ENCODE measurements at regions not wholly inside any gene's neighbourhood (a gene's known extent, or its start where the extent isn't known, plus 50 kb on each side); places are given as distances from the start of the nearest gene placed in this dataset.

DNA sequence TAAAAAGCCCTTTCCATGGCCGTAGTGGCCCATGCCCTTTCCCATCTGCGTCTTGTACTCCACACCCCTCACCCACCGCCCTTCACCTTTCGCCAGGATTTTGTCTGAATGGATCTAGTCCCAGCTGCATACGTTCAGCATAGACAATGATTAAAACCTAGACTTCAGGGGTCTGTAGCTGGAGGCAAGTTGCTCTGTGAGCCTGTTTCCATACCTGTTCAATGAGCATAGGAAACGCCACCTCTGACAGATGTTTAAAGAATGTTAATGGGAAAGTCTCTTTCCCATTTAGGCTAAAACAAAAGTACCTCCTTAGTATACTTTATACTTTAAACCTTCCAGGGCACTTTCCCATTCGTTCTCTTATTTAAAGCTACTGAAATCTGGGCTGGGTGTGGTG lies 105.7 kb downstream of the SPRY4 start:
- intact Hi-C loops (cut with DNase I), result no loop called here
- TF ChIP-seq CTCF (IDR thresholded peaks at IDR 0.05), result no peak
- no peak for TF ChIP-seq POLR2A (IDR thresholded peaks at IDR 0.05)
- Histone ChIP-seq H3K27ac (no peak overlapping the region), H3K4me3 (no peak overlapping the region), H3K4me1 (replicated peaks in 1 of 2) (peaks cover 0 to 15% of the 10 kb centered on the region in 2 donors), H3K9me3 (replicated peaks in 1 of 3) (no peaks in the 10 kb centered on the region), H3K36me3 (replicated peaks in 1 of 2) (no peaks in the 10 kb centered on the region), H3K27me3 (no peaks in the 10 kb centered on the region)
- WGBS, 4 donors, result 90 to 94% (median 92%) methylated on average over 7 of the region's 7 CpGs
- DNase-seq, result no peak

- WGBS, 4 donors, result 92 to 99% (median 94%) methylated on average over 3 of the region's 3 CpGs
- Histone ChIP-seq H3K27ac (peak overlapping the region in 2 of 5 donors; percentile 30 to 79), H3K27me3 (no peaks in the 10 kb centered on the region), H3K4me3 (no peak overlapping the region), H3K4me1 (replicated peaks in 1 of 2) (peaks cover 0 to 9% of the 10 kb centered on the region in 2 donors), H3K36me3 (replicated peaks in 1 of 2) (no peaks in the 10 kb centered on the region), H3K9me3 (replicated peaks in 1 of 3) (no peaks in the 10 kb centered on the region)
- TF ChIP-seq POLR2A (IDR thresholded peaks at IDR 0.05), result no peak
- TF ChIP-seq CTCF (IDR thresholded peaks at IDR 0.05), result no peak
- DNase-seq, result no peak
- intact Hi-C loops (cut with DNase I), result no loop called here
Observed at GRCh38 chr5:142216931-142217330, 107.9 kb downstream of the SPRY4 start.

GRCh38 chr5:142215915-142216681 lies 107.5 kb downstream of the NDFIP1 start:
- H3K27me3 ChIP-seq, result no peaks in the 10 kb centered on the region
- H3K4me3 ChIP-seq, result no peak overlapping the region
- intact Hi-C loops (cut with DNase I), result no loop called here
- no peaks in the 10 kb centered on the region for H3K9me3 ChIP-seq (replicated peaks in 1 of 3)
- TF ChIP-seq POLR2A (IDR thresholded peaks at IDR 0.05) (no peak), CTCF (IDR thresholded peaks at IDR 0.05) (no peak)
- H3K27ac ChIP-seq, result peak overlapping the region in 2 of 5 donors; percentile 30 to 79
- no peaks in the 10 kb centered on the region for H3K36me3 ChIP-seq (replicated peaks in 1 of 2)
- 64 to 71% (median 67%) methylated on average over 14 of the region's 14 CpGs for WGBS, 4 donors
- peaks cover 0 to 2% of the 10 kb centered on the region in 2 donors for H3K4me1 ChIP-seq (replicated peaks in 1 of 2)
- peak in 6 of 7 donors; percentile 16 to 66 (median 42) for DNase-seq

DNA sequence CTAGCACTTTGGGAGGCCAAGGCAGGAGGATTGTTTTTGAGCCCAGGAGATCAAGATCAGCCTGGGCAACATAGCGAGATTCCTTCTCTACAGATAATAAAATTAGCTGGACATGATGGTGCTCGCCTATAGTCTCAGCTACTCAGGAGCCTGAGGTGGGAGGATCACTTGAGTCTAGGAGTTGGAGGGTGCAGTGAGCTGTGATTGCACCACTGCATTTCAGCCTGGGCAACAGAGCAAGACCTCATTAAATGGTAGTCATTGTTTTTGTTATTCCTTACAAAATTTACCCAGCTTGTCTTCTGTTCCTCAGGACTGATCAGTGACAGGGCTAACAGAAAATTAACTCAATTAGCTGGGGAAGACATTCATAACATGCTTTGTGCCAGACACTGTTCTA lies 104.5 kb downstream of the NDFIP1 start:
- no peaks in the 10 kb centered on the region for H3K4me1 ChIP-seq (replicated peaks in 1 of 2)
- TF ChIP-seq CTCF (IDR thresholded peaks at IDR 0.05), result no peak
- no peak for TF ChIP-seq POLR2A (IDR thresholded peaks at IDR 0.05)
- no peaks in the 10 kb centered on the region for H3K36me3 ChIP-seq (replicated peaks in 1 of 2)
- WGBS, 4 donors, result 83 to 100% (median 91%) methylated on average over 2 of the region's 2 CpGs
- no peak for DNase-seq
- H3K9me3 ChIP-seq (replicated peaks in 1 of 3), result no peaks in the 10 kb centered on the region
- H3K27me3 ChIP-seq, result no peaks in the 10 kb centered on the region
- intact Hi-C loops (cut with DNase I), result no loop called here
- no peak overlapping the region for H3K27ac ChIP-seq
- H3K4me3 ChIP-seq, result no peak overlapping the region

All from adrenal gland (tissue), 9 donors.